ENCODE measurements at regions not wholly inside any gene's neighbourhood (a gene's known extent, or its start where the extent isn't known, plus 50 kb on each side); places are given as distances from the start of the nearest gene placed in this dataset.

DNA sequence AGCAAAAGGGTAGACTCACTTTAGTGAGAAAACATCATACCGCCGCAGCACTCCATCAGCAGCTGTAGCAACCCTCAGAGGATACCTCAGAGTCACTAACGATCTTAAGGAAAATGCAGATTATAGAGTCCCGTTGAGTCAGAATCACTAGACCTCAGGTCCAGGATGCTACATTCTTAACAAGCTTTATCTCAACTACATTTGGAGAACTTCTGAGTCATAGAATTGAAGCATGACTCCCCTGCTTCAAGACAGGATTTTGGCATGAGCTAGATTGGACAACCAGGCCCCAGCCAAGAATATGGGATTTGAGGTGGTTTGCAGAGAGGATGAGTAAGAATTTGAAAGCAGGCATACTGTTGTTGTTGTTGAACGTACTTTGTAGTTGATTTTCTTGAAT lies 118.9 kb upstream of the UBL3 start:
- no peak overlapping the region for H3K4me3 ChIP-seq (ENCODE audit: control insufficient read depth, low read depth, low read length)
- TF ChIP-seq, protein P1, sequence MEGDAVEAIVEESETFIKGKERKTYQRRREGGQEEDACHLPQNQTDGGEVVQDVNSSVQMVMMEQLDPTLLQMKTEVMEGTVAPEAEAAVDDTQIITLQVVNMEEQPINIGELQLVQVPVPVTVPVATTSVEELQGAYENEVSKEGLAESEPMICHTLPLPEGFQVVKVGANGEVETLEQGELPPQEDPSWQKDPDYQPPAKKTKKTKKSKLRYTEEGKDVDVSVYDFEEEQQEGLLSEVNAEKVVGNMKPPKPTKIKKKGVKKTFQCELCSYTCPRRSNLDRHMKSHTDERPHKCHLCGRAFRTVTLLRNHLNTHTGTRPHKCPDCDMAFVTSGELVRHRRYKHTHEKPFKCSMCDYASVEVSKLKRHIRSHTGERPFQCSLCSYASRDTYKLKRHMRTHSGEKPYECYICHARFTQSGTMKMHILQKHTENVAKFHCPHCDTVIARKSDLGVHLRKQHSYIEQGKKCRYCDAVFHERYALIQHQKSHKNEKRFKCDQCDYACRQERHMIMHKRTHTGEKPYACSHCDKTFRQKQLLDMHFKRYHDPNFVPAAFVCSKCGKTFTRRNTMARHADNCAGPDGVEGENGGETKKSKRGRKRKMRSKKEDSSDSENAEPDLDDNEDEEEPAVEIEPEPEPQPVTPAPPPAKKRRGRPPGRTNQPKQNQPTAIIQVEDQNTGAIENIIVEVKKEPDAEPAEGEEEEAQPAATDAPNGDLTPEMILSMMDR (IDR thresholded peaks at IDR 0.05; ENCODE audit: control insufficient read depth, insufficient read depth, low read depth, low read length, missing control alignments) = no peak
- peak; percentile 85 for DNase-seq (ENCODE audit: low read depth)

DNA sequence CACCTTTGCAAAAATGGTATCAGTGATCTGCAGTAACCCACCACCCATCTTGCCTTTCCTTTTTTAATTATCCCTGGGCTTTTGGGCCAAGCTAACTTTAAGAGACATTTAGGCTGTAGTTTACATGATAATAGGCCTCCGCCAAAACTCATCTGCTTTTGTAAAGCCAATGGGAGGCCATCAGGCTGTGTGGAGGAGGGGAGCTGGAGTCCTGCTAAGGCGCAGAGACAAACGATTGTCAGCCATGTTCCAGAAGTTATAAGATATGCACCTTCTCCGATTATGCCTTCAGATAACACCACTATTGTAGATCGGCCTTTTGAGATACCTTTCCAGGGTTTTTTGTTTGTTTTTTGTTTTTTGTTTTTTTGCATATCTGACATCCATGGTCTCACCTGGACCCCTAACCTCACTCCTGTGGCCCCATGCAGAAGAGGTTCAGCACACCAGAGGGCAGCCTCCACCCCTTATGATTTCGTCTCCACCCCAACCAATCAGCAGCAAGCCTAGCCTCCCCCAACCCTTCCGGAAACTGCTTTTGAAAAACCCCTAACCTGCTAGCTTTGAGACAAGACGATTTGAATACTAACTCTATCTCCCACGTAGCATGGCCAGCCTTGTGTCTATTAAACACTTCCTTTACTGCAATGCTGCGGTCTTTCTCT lies 113.9 kb upstream of the UBL3 start:
- TF ChIP-seq, protein P1 (IDR thresholded peaks at IDR 0.05; ENCODE audit: control insufficient read depth, insufficient read depth, low read depth, low read length, missing control alignments) = no peak
- H3K4me3 ChIP-seq (ENCODE audit: control insufficient read depth, low read depth, low read length) = no peak overlapping the region
- no peak for DNase-seq (ENCODE audit: low read depth)

DNA sequence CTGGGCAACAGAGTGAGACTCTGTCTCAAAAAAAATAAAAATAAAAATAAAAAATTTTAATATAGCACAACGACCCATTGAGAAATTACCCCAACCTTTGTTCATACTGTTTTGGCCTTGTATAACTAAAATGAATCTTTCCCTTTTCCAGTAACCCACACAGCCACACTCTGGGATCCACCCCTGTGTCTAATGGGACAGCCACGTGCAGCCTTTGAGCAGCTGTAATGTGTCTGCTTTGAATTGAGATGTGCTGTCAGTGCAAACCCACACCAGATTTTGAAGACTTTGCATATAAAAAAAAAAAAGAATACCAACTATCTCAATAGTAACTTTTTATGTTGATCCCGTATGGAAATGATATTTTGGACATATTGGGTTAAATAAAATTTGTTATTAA lies 112.7 kb upstream of the UBL3 start:
- H3K4me3 ChIP-seq (ENCODE audit: control insufficient read depth, low read depth, low read length) = no peak overlapping the region
- no peak for DNase-seq (ENCODE audit: low read depth)
- TF ChIP-seq, protein P1 (IDR thresholded peaks at IDR 0.05; ENCODE audit: control insufficient read depth, insufficient read depth, low read depth, low read length, missing control alignments) = no peak

DNA sequence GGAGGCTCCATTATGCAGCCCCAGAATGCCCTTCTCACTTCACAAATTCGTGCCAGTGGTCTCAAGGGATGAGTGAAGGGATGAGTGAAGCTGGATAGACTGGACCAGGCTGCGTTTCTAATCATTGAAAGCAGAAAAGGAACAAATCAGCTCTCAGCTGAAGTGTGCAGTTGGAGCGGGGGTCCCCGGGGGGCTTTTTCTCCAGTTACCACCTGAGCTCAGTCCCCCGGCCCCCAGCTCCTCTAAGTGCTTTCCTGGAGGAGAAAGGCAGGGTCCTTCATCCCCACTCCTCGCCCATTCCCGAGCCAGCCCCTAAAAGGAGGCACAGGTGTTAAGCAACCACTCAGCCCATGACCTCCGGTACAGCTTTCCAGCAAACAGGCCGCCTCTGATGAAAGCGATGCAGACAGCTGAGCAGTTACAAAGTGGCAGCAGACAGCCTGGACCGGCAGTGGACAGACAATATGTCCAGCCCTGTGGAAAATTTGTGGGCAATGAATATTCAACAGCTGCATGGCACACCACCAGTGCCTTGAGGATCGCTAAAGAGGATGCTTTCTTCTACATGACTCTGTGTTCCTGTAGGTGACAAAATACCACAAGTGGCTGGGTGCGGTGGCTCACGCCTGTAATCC lies 110.7 kb upstream of the UBL3 start:
- DNase-seq (ENCODE audit: low read depth) = no peak
- H3K4me3 ChIP-seq (ENCODE audit: control insufficient read depth, low read depth, low read length) = no peak overlapping the region
- TF ChIP-seq, protein P1 (IDR thresholded peaks at IDR 0.05; ENCODE audit: control insufficient read depth, insufficient read depth, low read depth, low read length, missing control alignments) = no peak

DNA sequence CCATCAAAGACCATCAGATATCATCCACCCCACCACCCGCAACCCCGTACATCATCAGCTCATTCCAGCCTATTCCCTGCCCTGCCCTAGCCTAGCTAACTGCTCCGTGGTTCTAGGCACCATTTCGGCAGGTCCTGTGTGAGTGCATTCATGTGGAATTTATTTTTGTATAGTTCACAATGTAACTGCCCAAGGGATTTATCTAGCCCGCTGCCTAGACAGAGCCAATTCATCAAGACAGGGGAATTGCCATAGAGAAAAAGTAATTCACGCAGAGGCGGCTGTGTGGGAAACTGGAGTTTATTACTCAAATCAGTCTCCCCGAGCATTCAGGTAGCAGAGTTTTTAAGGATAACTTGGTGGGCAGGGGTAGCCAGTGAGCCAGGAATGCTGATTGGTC lies 109.2 kb upstream of the UBL3 start:
- no peak for DNase-seq (ENCODE audit: low read depth)
- H3K4me3 ChIP-seq (ENCODE audit: control insufficient read depth, low read depth, low read length) = no peak overlapping the region
- TF ChIP-seq, protein P1 (IDR thresholded peaks at IDR 0.05; ENCODE audit: control insufficient read depth, insufficient read depth, low read depth, low read length, missing control alignments) = no peak

DNA sequence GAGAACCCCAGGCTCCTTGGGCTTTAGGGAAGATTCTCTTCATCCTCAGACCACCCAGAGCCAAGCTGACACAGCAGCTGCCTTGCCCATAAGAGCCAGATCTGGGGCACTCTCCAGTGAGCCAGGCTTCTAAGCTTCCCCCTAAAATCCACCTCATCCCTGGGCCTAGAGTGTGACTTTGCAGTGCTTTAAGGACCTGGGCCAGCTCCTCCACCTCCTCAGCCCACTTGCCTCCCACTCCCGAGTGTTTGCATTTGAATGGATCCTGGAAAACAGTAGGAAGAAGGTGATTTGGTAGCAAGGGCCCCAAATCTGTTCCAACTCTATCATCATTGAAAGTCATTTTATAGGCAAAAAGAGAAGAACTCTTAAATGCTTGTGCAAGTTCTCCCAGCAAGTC lies 108.7 kb upstream of the UBL3 start:
- TF ChIP-seq, protein P1 (IDR thresholded peaks at IDR 0.05; ENCODE audit: control insufficient read depth, insufficient read depth, low read depth, low read length, missing control alignments) = no peak
- DNase-seq (ENCODE audit: low read depth) = no peak
- no peak overlapping the region for H3K4me3 ChIP-seq (ENCODE audit: control insufficient read depth, low read depth, low read length)
